SIG-M5 treated with dmso at 0.1 percent for 504 hours (cell line): ENCODE measurements at regions not wholly inside any gene's neighbourhood (a gene's known extent, or its start where the extent isn't known, plus 50 kb on each side); places are given as distances from the start of the nearest gene placed in this dataset.

ENCODE experiments used
- DNase-seq: peaks from one replicate; lab custom pipeline; 2025; ENCODE audit not compliant: unreplicated experiment; lab: John Stamatoyannopoulos, UW

GRCh38 chr21:41653954-41654491 lies 112.8 kb downstream of the RIPK4 start:
- DNase-seq, result no peak

- DNase-seq, result no peak
These were observed 113.5 kb downstream of the RIPK4 start for GRCh38 chr21:41653243-41653953.

- DNase-seq, result no peak
These were observed 115.0 kb downstream of the RIPK4 start for GRCh38 chr21:41651830-41652229.

GRCh38 chr21:41651406-41651805 lies 115.4 kb downstream of the RIPK4 start:
- DNase-seq, result no peak

GRCh38 chr21:41650526-41651145 lies 116.2 kb downstream of the RIPK4 start:
- no peak for DNase-seq

GRCh38 chr21:41648591-41649031 lies 118.2 kb downstream of the RIPK4 start:
- DNase-seq, result no peak

GRCh38 chr21:41647806-41648561 lies 118.9 kb downstream of the RIPK4 start:
- no peak for DNase-seq

GRCh38 chr21:41643246-41643966 lies 123.4 kb downstream of the RIPK4 start:
- no peak for DNase-seq

GRCh38 chr21:41641821-41642701 lies 124.8 kb downstream of the RIPK4 start:
- DNase-seq, result no peak

- DNase-seq, result no peak
These were observed 125.4 kb downstream of the RIPK4 start for GRCh38 chr21:41641510-41641815.

- DNase-seq, result no peak
These were observed 125.9 kb downstream of the RIPK4 start for GRCh38 chr21:41640748-41641509.

GRCh38 chr21:41639766-41640165 lies 127.1 kb downstream of the RIPK4 start:
- no peak for DNase-seq

GRCh38 chr21:41639336-41639735 lies 127.5 kb downstream of the RIPK4 start:
- no peak for DNase-seq

- DNase-seq, result no peak
These were observed 128.6 kb downstream of the RIPK4 start for GRCh38 chr21:41638201-41638790.

GRCh38 chr21:41636636-41637630 lies 129.0 kb upstream of the TMPRSS2 start:
- DNase-seq, result no peak

GRCh38 chr21:41635874-41636273 lies 127.9 kb upstream of the TMPRSS2 start:
- no peak for DNase-seq

- no peak for DNase-seq
These were observed 126.9 kb upstream of the TMPRSS2 start for GRCh38 chr21:41634858-41635257.

- DNase-seq, result peak; percentile 29
These were observed 126.3 kb upstream of the TMPRSS2 start for GRCh38 chr21:41634211-41634694.
